Thyroid gland (tissue), 4 donors: ENCODE measurements at regions not wholly inside any gene's neighbourhood (a gene's known extent, or its start where the extent isn't known, plus 50 kb on each side); places are given as distances from the start of the nearest gene placed in this dataset.

Source experiments
- CTCF ChIP-seq, 6 experiments: fragments of 200-600 bp in 3 of 6; fragments of 450-650 bp in 3 of 6; sonication (generic) in 3 of 6; IDR thresholded peaks; one replicate each; pipeline ENCODE4 v1.5.1; 2016 to 2019; ENCODE audit warnings: antibody characterized with exemption in 6 of 6, mild to moderate bottlenecking in 2 of 6, inconsistent platforms in 1 of 6, moderate library complexity in 1 of 6
- POLR2A ChIP-seq, 2 donors: fragments of 450-650 bp; IDR thresholded peaks; one replicate each; pipeline ENCODE4 v1.6.1; 2017; ENCODE audit warnings: antibody characterized with exemption in 2 of 2, mild to moderate bottlenecking in 2 of 2, moderate library complexity in 1 of 2

- TF ChIP-seq POLR2A (IDR thresholded peaks at IDR 0.05) (no peak), CTCF (IDR thresholded peaks at IDR 0.05) (no peak)
Observed at GRCh38 chr13:37505531-37505930, 93.0 kb downstream of the POSTN start.
